Activated naive CD8-positive, alpha-beta T cell (primary cell): ENCODE measurements at regions not wholly inside any gene's neighbourhood (a gene's known extent, or its start where the extent isn't known, plus 50 kb on each side); places are given as distances from the start of the nearest gene placed in this dataset.
"Not testable (repeated sequence)": the region's sequence is repeated elsewhere in the genome, so short reads cannot be mapped to it uniquely, and the experiment has no call there.

Experiments
- H3K27ac Mint-ChIP-seq: one replicate; pipeline ENCODE4 v1.8.0; 2021; ENCODE audit warnings: mixed read lengths
- H3K27me3 Mint-ChIP-seq: one replicate; pipeline ENCODE4 v1.8.0; 2021; ENCODE audit warnings: mixed read lengths
- H3K36me3 Mint-ChIP-seq: one replicate; pipeline ENCODE4 v1.8.0; 2021; ENCODE audit warnings: mixed read lengths
- H3K4me1 Mint-ChIP-seq: one replicate; pipeline ENCODE4 v1.8.0; 2021; ENCODE audit warnings: low read depth, mixed read lengths
- H3K4me3 Mint-ChIP-seq: one replicate; pipeline ENCODE4 v1.8.0; 2021; ENCODE audit warnings: mild to moderate bottlenecking, mixed read lengths
- H3K9me3 Mint-ChIP-seq: one replicate; pipeline ENCODE4 v1.8.0; 2021; ENCODE audit warnings: low read depth, mixed read lengths

GRCh38 chr4:81723927-81724587 lies 252.3 kb upstream of the RASGEF1B start:
- Mint-ChIP-seq H3K27ac (no peak overlapping the region), H3K36me3 (peaks cover 4% of the 10 kb centered on the region), H3K9me3 (peaks cover 5% of the 10 kb centered on the region), H3K4me3 (no peak overlapping the region), H3K27me3 (no peaks in the 10 kb centered on the region), H3K4me1 (peaks cover 22% of the 10 kb centered on the region)

GRCh38 chr4:81723019-81723884 lies 251.5 kb upstream of the RASGEF1B start:
- Mint-ChIP-seq H3K4me1 (peaks cover 22% of the 10 kb centered on the region), H3K4me3 (no peak overlapping the region), H3K27ac (no peak overlapping the region), H3K27me3 (no peaks in the 10 kb centered on the region), H3K36me3 (peaks cover 4% of the 10 kb centered on the region), H3K9me3 (peaks cover 5% of the 10 kb centered on the region)

DNA sequence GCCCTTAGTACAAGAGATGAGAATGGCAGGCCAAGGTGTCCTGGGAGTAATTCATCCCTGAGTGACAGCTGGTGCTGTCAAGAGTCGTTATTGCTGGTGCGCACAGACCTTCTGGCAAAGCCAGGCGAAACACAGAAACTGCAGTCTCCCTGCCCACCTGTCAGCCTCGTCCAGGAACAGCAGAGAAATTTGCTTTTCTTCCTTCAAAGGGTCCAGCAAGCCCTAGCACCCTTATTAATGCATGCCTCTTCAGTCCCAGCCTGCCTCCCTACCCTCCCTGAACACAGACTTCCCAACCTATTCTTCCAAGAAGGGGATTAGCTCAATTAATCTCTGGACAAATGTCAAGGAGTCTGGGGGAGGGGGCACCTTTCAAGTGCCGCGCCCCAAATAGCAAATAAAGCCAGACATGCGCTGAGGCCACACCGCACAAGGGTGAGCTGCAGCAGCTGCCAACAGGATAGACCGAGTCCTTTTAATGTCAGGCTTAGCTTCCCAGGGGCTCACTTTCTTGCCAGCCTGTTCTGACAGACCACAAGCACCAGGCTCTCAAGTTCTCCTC lies 250.7 kb upstream of the RASGEF1B start:
- H3K27ac Mint-ChIP-seq, result no peak overlapping the region
- no peaks in the 10 kb centered on the region for H3K36me3 Mint-ChIP-seq
- peaks cover 22% of the 10 kb centered on the region for H3K4me1 Mint-ChIP-seq
- H3K9me3 Mint-ChIP-seq, result no peaks in the 10 kb centered on the region
- H3K27me3 Mint-ChIP-seq, result no peaks in the 10 kb centered on the region
- no peak overlapping the region for H3K4me3 Mint-ChIP-seq

- Mint-ChIP-seq H3K9me3 (no peaks in the 10 kb centered on the region), H3K4me3 (no peak overlapping the region), H3K27ac (no peak overlapping the region), H3K36me3 (peaks cover 2% of the 10 kb centered on the region), H3K4me1 (peaks cover 7% of the 10 kb centered on the region), H3K27me3 (peaks cover 4% of the 10 kb centered on the region)
Measured at GRCh38 chr4:81715757-81716156, 244.1 kb upstream of the RASGEF1B start.

DNA sequence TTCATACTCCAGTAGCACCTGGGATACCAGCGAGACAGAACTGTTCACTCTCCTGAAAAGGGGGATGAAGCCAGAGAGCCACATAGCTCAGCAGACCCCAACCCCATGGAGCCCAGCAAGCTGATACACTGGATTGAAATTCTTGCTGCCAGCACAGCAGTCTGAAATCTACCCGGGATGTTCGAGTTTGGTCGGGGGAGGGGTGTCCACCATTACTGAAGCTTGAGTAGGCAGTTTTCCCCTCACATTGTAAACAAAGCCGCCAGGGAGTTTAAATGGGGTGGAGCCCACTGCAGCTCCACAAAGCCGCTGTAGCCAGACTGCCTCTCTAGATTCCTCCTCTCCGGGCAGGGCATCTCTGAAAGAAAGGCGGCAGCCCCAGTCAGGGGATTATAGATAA lies 243.7 kb upstream of the RASGEF1B start:
- H3K9me3 Mint-ChIP-seq, H3K4me3 Mint-ChIP-seq, H3K36me3 Mint-ChIP-seq, H3K4me1 Mint-ChIP-seq, H3K27me3 Mint-ChIP-seq, H3K27ac Mint-ChIP-seq: not testable (repeated sequence)

- H3K27ac Mint-ChIP-seq, result no peak overlapping the region
- H3K36me3 Mint-ChIP-seq, result peaks cover 2% of the 10 kb centered on the region
- H3K4me3 Mint-ChIP-seq, result no peak overlapping the region
- H3K9me3 Mint-ChIP-seq, result no peaks in the 10 kb centered on the region
- H3K4me1 Mint-ChIP-seq, result peaks cover 7% of the 10 kb centered on the region
- peaks cover 4% of the 10 kb centered on the region for H3K27me3 Mint-ChIP-seq
Measured at GRCh38 chr4:81714291-81714690, 242.6 kb upstream of the RASGEF1B start.

DNA sequence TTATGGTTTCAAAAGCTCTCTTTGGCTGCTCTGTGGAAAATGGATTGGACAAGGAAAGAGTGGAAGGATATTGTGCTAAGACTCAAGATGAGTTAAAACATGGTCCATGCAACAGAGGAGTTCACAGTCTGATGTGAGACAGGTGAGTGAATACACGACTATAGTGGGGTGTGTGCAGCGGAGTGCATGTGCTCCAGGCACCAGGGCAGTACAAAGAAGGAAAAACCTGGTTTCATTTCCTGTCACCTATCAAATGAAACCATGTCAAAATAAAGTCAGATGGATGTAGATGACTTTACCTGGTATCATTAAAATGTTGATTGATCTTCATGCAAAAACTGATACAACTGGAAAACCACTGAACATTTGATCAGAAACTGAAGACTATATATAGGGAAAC lies 241.0 kb upstream of the RASGEF1B start:
- no peaks in the 10 kb centered on the region for H3K9me3 Mint-ChIP-seq
- peaks cover 10% of the 10 kb centered on the region for H3K4me1 Mint-ChIP-seq
- peaks cover 2% of the 10 kb centered on the region for H3K36me3 Mint-ChIP-seq
- no peak overlapping the region for H3K27ac Mint-ChIP-seq
- H3K4me3 Mint-ChIP-seq, result no peak overlapping the region
- peaks cover 4% of the 10 kb centered on the region for H3K27me3 Mint-ChIP-seq

- no peaks in the 10 kb centered on the region for H3K9me3 Mint-ChIP-seq
Measured at GRCh38 chr4:81704461-81704860, 232.8 kb upstream of the RASGEF1B start.

DNA sequence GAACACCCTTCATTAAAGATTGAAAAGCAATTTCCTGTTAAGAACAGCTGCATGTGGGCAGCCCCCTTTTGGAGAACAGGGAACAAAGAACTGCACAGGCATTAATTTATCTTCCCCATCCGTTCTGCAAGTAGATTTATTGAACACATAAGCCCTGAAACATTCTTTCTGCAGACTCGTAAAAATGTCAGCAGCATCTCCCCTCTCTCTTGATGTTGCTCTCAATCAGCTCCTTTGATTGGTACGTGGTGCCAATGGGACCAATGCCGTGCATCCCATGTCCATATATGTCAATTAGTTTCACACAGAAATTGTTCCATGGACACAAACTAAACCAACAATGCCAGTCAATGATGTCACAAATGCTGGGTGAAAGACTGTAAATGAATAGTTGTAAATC lies 228.5 kb upstream of the RASGEF1B start:
- Mint-ChIP-seq H3K4me3 (no peak overlapping the region), H3K27ac (no peak overlapping the region), H3K36me3 (no peaks in the 10 kb centered on the region), H3K27me3 (no peaks in the 10 kb centered on the region), H3K9me3 (no peaks in the 10 kb centered on the region), H3K4me1 (no peaks in the 10 kb centered on the region)

More at GRCh38 chr4:81704461-81704860, 232.8 kb upstream of the RASGEF1B start:
- Mint-ChIP-seq H3K27me3 (no peaks in the 10 kb centered on the region), H3K4me1 (peaks cover 4% of the 10 kb centered on the region), H3K27ac (no peak overlapping the region), H3K36me3 (no peaks in the 10 kb centered on the region), H3K4me3 (no peak overlapping the region)

DNA sequence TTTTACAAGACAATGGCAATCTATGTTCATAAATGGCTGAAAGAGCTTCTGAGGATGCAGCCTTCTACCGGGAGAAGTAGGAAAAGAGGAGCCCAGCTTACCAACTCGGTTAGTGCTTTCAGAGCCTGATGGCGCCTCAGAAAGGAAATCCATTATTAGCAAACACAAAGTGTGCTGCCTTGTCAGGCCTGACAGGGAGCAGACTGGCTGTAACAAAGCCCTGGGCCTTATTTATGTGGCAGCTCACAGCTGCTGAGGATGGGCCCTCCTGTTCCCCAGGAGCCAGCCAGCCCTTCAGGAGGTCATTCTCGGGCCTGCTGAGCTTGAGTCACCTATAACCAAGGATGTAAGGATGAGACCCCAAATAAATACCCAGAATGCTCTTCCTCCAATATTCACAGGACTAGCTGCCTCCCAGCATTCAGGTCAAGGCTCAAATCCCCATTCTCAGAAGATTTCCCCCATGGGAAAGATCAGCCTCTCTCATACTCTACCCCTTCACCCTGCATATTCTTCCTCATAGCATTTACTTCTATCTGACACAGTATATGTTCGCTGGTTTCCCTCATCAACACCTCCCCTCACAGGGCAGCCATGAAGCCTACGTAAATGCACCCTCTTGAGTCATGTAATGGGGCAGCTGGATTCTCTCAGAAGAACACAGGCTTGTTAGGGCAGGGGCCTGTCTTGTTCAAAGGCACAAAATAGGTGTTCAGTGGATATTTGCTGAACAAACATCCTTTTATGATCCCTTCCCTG lies 227.0 kb upstream of the RASGEF1B start:
- H3K4me1 Mint-ChIP-seq, result no peaks in the 10 kb centered on the region
- no peaks in the 10 kb centered on the region for H3K36me3 Mint-ChIP-seq
- H3K27ac Mint-ChIP-seq, result no peak overlapping the region
- H3K9me3 Mint-ChIP-seq, result no peaks in the 10 kb centered on the region
- no peak overlapping the region for H3K4me3 Mint-ChIP-seq
- no peaks in the 10 kb centered on the region for H3K27me3 Mint-ChIP-seq

- Mint-ChIP-seq H3K36me3 (no peaks in the 10 kb centered on the region), H3K9me3 (no peaks in the 10 kb centered on the region), H3K27me3 (no peaks in the 10 kb centered on the region), H3K27ac (no peak overlapping the region), H3K4me3 (no peak overlapping the region), H3K4me1 (no peaks in the 10 kb centered on the region)
Measured at GRCh38 chr4:81694176-81694913, 222.6 kb upstream of the RASGEF1B start.

- Mint-ChIP-seq H3K4me1 (no peaks in the 10 kb centered on the region), H3K27me3 (no peaks in the 10 kb centered on the region), H3K9me3 (no peaks in the 10 kb centered on the region), H3K36me3 (no peaks in the 10 kb centered on the region), H3K4me3 (no peak overlapping the region), H3K27ac (no peak overlapping the region)
Measured at GRCh38 chr4:81690871-81691270, 219.2 kb upstream of the RASGEF1B start.

- Mint-ChIP-seq H3K4me3 (no peak overlapping the region), H3K36me3 (no peaks in the 10 kb centered on the region), H3K27ac (no peak overlapping the region), H3K27me3 (no peaks in the 10 kb centered on the region), H3K4me1 (no peaks in the 10 kb centered on the region), H3K9me3 (no peaks in the 10 kb centered on the region)
Measured at GRCh38 chr4:81688085-81688484, 216.4 kb upstream of the RASGEF1B start.

DNA sequence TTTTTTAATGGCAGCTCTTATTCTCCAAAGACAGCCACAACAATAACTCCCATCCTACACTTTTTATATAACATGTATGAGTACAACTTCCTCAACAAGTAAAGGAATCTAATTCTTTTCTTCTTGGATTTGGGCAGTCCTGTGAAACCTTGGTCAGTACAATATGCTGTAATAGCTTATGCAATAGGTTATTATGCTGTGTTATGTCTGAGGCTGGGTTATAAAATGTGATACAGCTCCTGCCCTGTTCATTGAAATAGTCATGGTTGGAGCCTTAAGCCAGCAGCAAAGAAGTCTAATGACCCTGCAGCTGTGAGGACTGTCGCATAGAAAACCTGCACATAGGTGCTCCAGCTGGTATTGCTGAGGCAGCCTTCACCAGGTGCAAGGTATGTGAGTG lies 215.8 kb upstream of the RASGEF1B start:
- H3K27me3 Mint-ChIP-seq, result no peaks in the 10 kb centered on the region
- no peak overlapping the region for H3K4me3 Mint-ChIP-seq
- H3K9me3 Mint-ChIP-seq, result no peaks in the 10 kb centered on the region
- no peak overlapping the region for H3K27ac Mint-ChIP-seq
- H3K36me3 Mint-ChIP-seq, result no peaks in the 10 kb centered on the region
- H3K4me1 Mint-ChIP-seq, result no peaks in the 10 kb centered on the region
